Spleen (tissue), 11 donors: ENCODE measurements at regions not wholly inside any gene's neighbourhood (a gene's known extent, or its start where the extent isn't known, plus 50 kb on each side); places are given as distances from the start of the nearest gene placed in this dataset.

Source experiments
- DNase-seq: peaks from one replicate; pipeline ENCODE4 v3.0.0-alpha.2; 2020
- H3K27ac ChIP-seq, 8 donors: fragments of 200-600 bp; sonication (generic) in 7 of 8; 1 replicate in 4 of 8; 2 replicates in 4 of 8; pipeline versions ENCODE4 v1.5.0 to v1.8.0; 2016 to 2021; ENCODE audit warnings: inconsistent platforms in 4 of 8, mild to moderate bottlenecking in 4 of 8, moderate library complexity in 1 of 8
- H3K27me3 ChIP-seq, 7 donors: fragments of 200-600 bp; sonication (generic) in 6 of 7; replicated peaks in 1 of 7; 1 replicate in 4 of 7; 2 replicates in 3 of 7; pipeline versions ENCODE4 v1.5.0 to v1.8.0; 2016 to 2021; ENCODE audit warnings: inconsistent platforms in 3 of 7, mild to moderate bottlenecking in 1 of 7
- H3K36me3 ChIP-seq, 6 donors: fragments of 200-600 bp; sonication (generic) in 5 of 6; 1 replicate in 4 of 6; 2 replicates in 2 of 6; pipeline versions ENCODE4 v1.5.0 to v1.8.0; 2016 to 2021; ENCODE audit warnings: inconsistent platforms in 2 of 6
- H3K4me1 ChIP-seq, 6 donors: fragments of 200-600 bp; sonication (generic) in 5 of 6; 1 replicate in 3 of 6; 2 replicates in 3 of 6; pipeline versions ENCODE4 v1.5.0 to v1.8.0; 2016 to 2021; ENCODE audit warnings: inconsistent platforms in 3 of 6
- H3K4me3 ChIP-seq, 8 donors: fragments of 200-600 bp; sonication (generic) in 7 of 8; 1 replicate in 4 of 8; 2 replicates in 4 of 8; pipeline versions ENCODE4 v1.5.0 to v1.8.0; 2016 to 2021; ENCODE audit warnings: inconsistent platforms in 4 of 8, mild to moderate bottlenecking in 4 of 8, moderate library complexity in 2 of 8
- H3K9me3 ChIP-seq, 8 donors: fragments of 200-600 bp; sonication (generic) in 7 of 8; 1 replicate in 4 of 8; 2 replicates in 4 of 8; pipeline versions ENCODE4 v1.5.0 to v1.8.0; 2016 to 2021; ENCODE audit warnings: inconsistent platforms in 4 of 8
- POLR2A ChIP-seq, 3 donors: fragments of 450-650 bp; IDR thresholded peaks; one replicate each; pipeline ENCODE4 v1.5.1; 2017; ENCODE audit warnings: antibody characterized with exemption in 3 of 3, mild to moderate bottlenecking in 1 of 3
- POLR2AphosphoS5 ChIP-seq, 3 donors: sonication (generic); formaldehyde crosslinking; IDR thresholded peaks; one replicate each; pipeline ENCODE4 v1.5.1; 2017; ENCODE audit warnings: antibody characterized with exemption in 3 of 3
- WGBS, 5 donors: extraction: QIAGEN DNeasy Blood & Tissue Kit in 3 of 5; methylation state at CpG; one replicate each; pipeline versions ENCODE4 v1.1.5 to v1.1.7; 2013 to 2018; 5-methylcytosine and 5-hydroxymethylcytosine counted together
- intact Hi-C: fragments of 100-400 bp; cut with DNase I; formaldehyde crosslinking; loops from one replicate; pipeline ENCODE4 v1.15.0; 2023; ENCODE audit warnings: low total_unique reads
- TF ChIP-seq, protein P1 (sequence below), 11 experiments: fragments of 200-600 bp in 7 of 11; fragments of 450-650 bp in 4 of 11; sonication (generic) in 4 of 11; IDR thresholded peaks in 8 of 11; conservative IDR thresholded peaks in 3 of 11; 1 replicate in 7 of 11; 2 replicates in 4 of 11; pipeline versions ENCODE4 v1.4.0 to v1.8.0; 2016 to 2021; ENCODE audit warnings: antibody characterized with exemption in 11 of 11, inconsistent platforms in 4 of 11, mild to moderate bottlenecking in 1 of 11
- donor health status: healthy with polysubstance abuse.
- donor health status: DM: no; HTN: no; CAD: no; lungs with moderate emphysema.
- donor health status: DM: no; HTN: no; CAD: no.
- donor health status: Bipolar disorder and iron deficiency.
- donor health status: healthy.
- donor health status: DM: no; HTN: no; CAD: no.
- donor health status: DM: yes; HTN: yes; CAD: no.

DNA sequence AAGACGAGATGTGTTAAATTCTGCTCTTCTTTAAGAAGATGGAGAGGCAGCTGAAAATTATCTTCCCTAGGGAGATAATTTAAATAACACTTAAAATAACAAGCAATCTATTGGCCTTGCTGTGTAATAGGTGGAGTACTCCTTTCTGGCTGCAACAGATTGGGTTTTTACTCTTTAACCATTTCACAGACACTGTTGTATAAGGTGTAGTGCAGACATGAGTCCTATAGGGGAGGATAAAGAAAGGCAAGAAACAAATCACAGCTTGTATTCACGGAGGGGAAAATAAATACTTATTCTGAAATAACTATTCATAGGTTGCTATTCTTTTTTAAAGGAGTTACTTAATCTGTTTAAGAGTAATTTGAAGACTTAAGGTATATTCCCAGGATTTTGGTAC, 252.0 kb downstream of the ZPLD1 start:
- Histone ChIP-seq H3K27me3 (peaks cover 0 to 7% (median 0%) of the 10 kb centered on the region in 7 donors), H3K4me1 (no peaks in the 10 kb centered on the region), H3K36me3 (no peaks in the 10 kb centered on the region), H3K27ac (no peak overlapping the region), H3K4me3 (no peak overlapping the region), H3K9me3 (no peaks in the 10 kb centered on the region)
- DNase-seq = no peak
- TF ChIP-seq POLR2AphosphoS5 (IDR thresholded peaks at IDR 0.05) (no peak), POLR2A (IDR thresholded peaks at IDR 0.05) (no peak)
- TF ChIP-seq, protein P1, sequence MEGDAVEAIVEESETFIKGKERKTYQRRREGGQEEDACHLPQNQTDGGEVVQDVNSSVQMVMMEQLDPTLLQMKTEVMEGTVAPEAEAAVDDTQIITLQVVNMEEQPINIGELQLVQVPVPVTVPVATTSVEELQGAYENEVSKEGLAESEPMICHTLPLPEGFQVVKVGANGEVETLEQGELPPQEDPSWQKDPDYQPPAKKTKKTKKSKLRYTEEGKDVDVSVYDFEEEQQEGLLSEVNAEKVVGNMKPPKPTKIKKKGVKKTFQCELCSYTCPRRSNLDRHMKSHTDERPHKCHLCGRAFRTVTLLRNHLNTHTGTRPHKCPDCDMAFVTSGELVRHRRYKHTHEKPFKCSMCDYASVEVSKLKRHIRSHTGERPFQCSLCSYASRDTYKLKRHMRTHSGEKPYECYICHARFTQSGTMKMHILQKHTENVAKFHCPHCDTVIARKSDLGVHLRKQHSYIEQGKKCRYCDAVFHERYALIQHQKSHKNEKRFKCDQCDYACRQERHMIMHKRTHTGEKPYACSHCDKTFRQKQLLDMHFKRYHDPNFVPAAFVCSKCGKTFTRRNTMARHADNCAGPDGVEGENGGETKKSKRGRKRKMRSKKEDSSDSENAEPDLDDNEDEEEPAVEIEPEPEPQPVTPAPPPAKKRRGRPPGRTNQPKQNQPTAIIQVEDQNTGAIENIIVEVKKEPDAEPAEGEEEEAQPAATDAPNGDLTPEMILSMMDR (IDR thresholded peaks at IDR 0.05 in 8 of 11, conservative IDR thresholded peaks at IDR 0.05 in 3 of 11) = no peak
- WGBS, 5 donors = 78 to 94% (median 80%) methylated on average over 2 of the region's 2 CpGs
- intact Hi-C loops = no loop called here

- peaks cover 0 to 7% (median 0%) of the 10 kb centered on the region in 7 donors for H3K27me3 ChIP-seq
- TF ChIP-seq, protein P1 (IDR thresholded peaks at IDR 0.05 in 8 of 11, conservative IDR thresholded peaks at IDR 0.05 in 3 of 11) = no peak
- no peak for TF ChIP-seq POLR2AphosphoS5 (IDR thresholded peaks at IDR 0.05)
- no peak for TF ChIP-seq POLR2A (IDR thresholded peaks at IDR 0.05)
- 51 to 79% (median 74%) methylated on average over 4 of the region's 4 CpGs for WGBS, 5 donors
- H3K4me3 ChIP-seq = no peak overlapping the region
- H3K36me3 ChIP-seq = no peaks in the 10 kb centered on the region
- no peaks in the 10 kb centered on the region for H3K9me3 ChIP-seq
- no peaks in the 10 kb centered on the region for H3K4me1 ChIP-seq
- no peak for DNase-seq
- intact Hi-C loops = no loop called here
- no peak overlapping the region for H3K27ac ChIP-seq
Measured at GRCh38 chr3:102687851-102688555, 253.2 kb downstream of the ZPLD1 start.

DNA sequence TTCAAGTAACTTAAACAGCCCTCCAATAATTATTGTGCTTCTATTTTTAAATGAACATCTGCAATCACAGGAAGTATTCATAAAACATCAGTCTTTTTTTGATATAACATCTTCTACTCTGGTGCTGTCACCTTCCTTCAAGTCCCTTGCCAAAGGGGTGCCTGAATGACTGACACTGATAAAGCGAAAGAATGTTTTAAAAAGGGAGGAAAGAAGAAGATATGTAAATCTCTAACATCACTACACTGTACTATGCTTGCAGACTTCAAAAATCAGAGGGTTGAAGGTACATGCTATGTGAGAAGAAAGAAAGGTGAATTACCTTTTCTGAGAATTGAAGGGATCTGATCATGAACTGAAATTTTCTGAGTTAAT, 253.7 kb downstream of the ZPLD1 start:
- TF ChIP-seq POLR2AphosphoS5 (IDR thresholded peaks at IDR 0.05) (no peak), POLR2A (IDR thresholded peaks at IDR 0.05) (no peak)
- TF ChIP-seq, protein P1 (IDR thresholded peaks at IDR 0.05 in 8 of 11, conservative IDR thresholded peaks at IDR 0.05 in 3 of 11) = no peak
- intact Hi-C loops = no loop called here

DNA sequence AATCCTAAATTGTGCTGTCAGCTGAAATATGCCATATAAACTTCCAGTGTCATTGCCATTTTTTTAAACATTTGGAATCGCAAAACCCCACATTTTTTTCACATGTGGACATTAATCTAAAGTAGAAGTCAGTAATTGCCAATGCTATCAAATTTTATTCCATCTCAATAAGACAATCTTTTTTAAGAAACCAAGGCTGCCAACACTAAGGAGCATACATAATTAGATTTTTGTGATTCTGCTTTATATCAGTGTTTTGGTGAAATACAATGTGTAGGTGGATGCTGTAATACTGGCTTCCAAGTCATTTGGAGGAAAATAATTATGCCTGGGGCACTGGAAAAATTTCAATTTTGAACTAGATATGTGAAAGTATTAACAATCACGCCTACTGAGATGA, 256.7 kb downstream of the ZPLD1 start:
- TF ChIP-seq POLR2AphosphoS5 (IDR thresholded peaks at IDR 0.05) (no peak), POLR2A (IDR thresholded peaks at IDR 0.05) (no peak)
- TF ChIP-seq, protein P1 (IDR thresholded peaks at IDR 0.05 in 8 of 11, conservative IDR thresholded peaks at IDR 0.05 in 3 of 11) = no peak
- WGBS, 5 donors = 80 to 93% (median 86%) methylated on average over 2 of the region's 2 CpGs

More for the DNA sequence above, 253.7 kb downstream of the ZPLD1 start:
- H3K9me3 ChIP-seq = no peaks in the 10 kb centered on the region
- no peaks in the 10 kb centered on the region for H3K4me1 ChIP-seq
- H3K27ac ChIP-seq = no peak overlapping the region
- no peaks in the 10 kb centered on the region for H3K36me3 ChIP-seq
- H3K4me3 ChIP-seq = no peak overlapping the region
- no peak for DNase-seq
- 80 to 100% (median 94%) methylated on average over 1 of the region's 1 CpG for WGBS, 5 donors
- peaks cover 0 to 7% (median 0%) of the 10 kb centered on the region in 7 donors for H3K27me3 ChIP-seq

More for the DNA sequence above, 256.7 kb downstream of the ZPLD1 start:
- Histone ChIP-seq H3K4me3 (no peak overlapping the region), H3K36me3 (no peaks in the 10 kb centered on the region), H3K4me1 (no peaks in the 10 kb centered on the region), H3K27me3 (peaks cover 0 to 7% (median 0%) of the 10 kb centered on the region in 7 donors), H3K9me3 (no peaks in the 10 kb centered on the region), H3K27ac (no peak overlapping the region)
- DNase-seq = no peak
- intact Hi-C loops = no loop called here
